ENCODE measurements at regions not wholly inside any gene's neighbourhood (a gene's known extent, or its start where the extent isn't known, plus 50 kb on each side); places are given as distances from the start of the nearest gene placed in this dataset.

- intact Hi-C loops (cut with DNase I), result no loop called here
- no peak for DNase-seq (ENCODE audit: low spot score)
Measured at GRCh38 chr7:24036033-24036412, 248.0 kb upstream of the NPY start.

GRCh38 chr7:24038993-24039392 lies 245.0 kb upstream of the NPY start:
- intact Hi-C loops (cut with DNase I), result no loop called here
- DNase-seq (ENCODE audit: low spot score), result no peak

- intact Hi-C loops (cut with DNase I), result no loop called here
- DNase-seq (ENCODE audit: low spot score), result no peak
Measured at GRCh38 chr7:24039991-24040624, 243.9 kb upstream of the NPY start.

- DNase-seq (ENCODE audit: low spot score), result no peak
- intact Hi-C loops (cut with DNase I), result no loop called here
Measured at GRCh38 chr7:24042028-24042427, 242.0 kb upstream of the NPY start.

GRCh38 chr7:24049296-24049695 lies 234.7 kb upstream of the NPY start:
- intact Hi-C loops (cut with DNase I), result no loop called here

GRCh38 chr7:24050991-24051560 lies 232.9 kb upstream of the NPY start:
- no peak for DNase-seq (ENCODE audit: low spot score)
- intact Hi-C loops (cut with DNase I), result no loop called here

More at GRCh38 chr7:24049296-24049695, 234.7 kb upstream of the NPY start:
- DNase-seq (ENCODE audit: low spot score), result no peak

GRCh38 chr7:24051651-24052050 lies 232.3 kb upstream of the NPY start:
- DNase-seq (ENCODE audit: low spot score), result no peak
- intact Hi-C loops (cut with DNase I), result no loop called here

- intact Hi-C loops (cut with DNase I), result no loop called here
- no peak for DNase-seq (ENCODE audit: low spot score)
Measured at GRCh38 chr7:24052572-24053260, 231.3 kb upstream of the NPY start.

GRCh38 chr7:24054236-24054635 lies 229.8 kb upstream of the NPY start:
- intact Hi-C loops (cut with DNase I), result no loop called here
- no peak for DNase-seq (ENCODE audit: low spot score)

- intact Hi-C loops (cut with DNase I), result no loop called here
- DNase-seq (ENCODE audit: low spot score), result no peak
Measured at GRCh38 chr7:24057243-24057642, 226.7 kb upstream of the NPY start.

GRCh38 chr7:24058953-24059352 lies 225.0 kb upstream of the NPY start:
- no peak for DNase-seq (ENCODE audit: low spot score)
- intact Hi-C loops (cut with DNase I), result no loop called here

- intact Hi-C loops (cut with DNase I), result loop anchor here in 1 of 2 donors (10.0 kb wide), 1 partner anchor 1605 kb away; no protein-coding TSS in a partner anchor
- no peak for DNase-seq (ENCODE audit: low spot score)
Measured at GRCh38 chr7:24059775-24060174, 224.2 kb upstream of the NPY start.

- no peak for DNase-seq (ENCODE audit: low spot score)
- intact Hi-C loops (cut with DNase I), result loop anchor here in 1 of 2 donors (10.0 kb wide), 1 partner anchor 1601 kb away; no protein-coding TSS in a partner anchor
Measured at GRCh38 chr7:24063721-24064120, 220.3 kb upstream of the NPY start.

- no peak for DNase-seq (ENCODE audit: low spot score)
- intact Hi-C loops (cut with DNase I), result loop anchor here in 1 of 2 donors (10.0 kb wide), 1 partner anchor 1595 kb away; no protein-coding TSS in a partner anchor
Measured at GRCh38 chr7:24069751-24070150, 214.2 kb upstream of the NPY start.

- no peak for DNase-seq (ENCODE audit: low spot score)
- intact Hi-C loops (cut with DNase I), result no loop called here
Measured at GRCh38 chr7:24073651-24074420, 210.2 kb upstream of the NPY start.

GRCh38 chr7:24075426-24075810 lies 208.6 kb upstream of the NPY start:
- no peak for DNase-seq (ENCODE audit: low spot score)
- intact Hi-C loops (cut with DNase I), result no loop called here

- intact Hi-C loops (cut with DNase I), result no loop called here
- no peak for DNase-seq (ENCODE audit: low spot score)
Measured at GRCh38 chr7:24082826-24083225, 201.2 kb upstream of the NPY start.

GRCh38 chr7:24102988-24103387 lies 181.0 kb upstream of the NPY start:
- intact Hi-C loops (cut with DNase I), result no loop called here
- no peak for DNase-seq (ENCODE audit: low spot score)

GRCh38 chr7:24108906-24109376 lies 175.0 kb upstream of the NPY start:
- intact Hi-C loops (cut with DNase I), result no loop called here
- DNase-seq (ENCODE audit: low spot score), result no peak

GRCh38 chr7:24110056-24110455 lies 173.9 kb upstream of the NPY start:
- no peak for DNase-seq (ENCODE audit: low spot score)
- intact Hi-C loops (cut with DNase I), result no loop called here

Data from posterior vena cava (tissue), 2 donors.